ENCODE measurements at regions not wholly inside any gene's neighbourhood (a gene's known extent, or its start where the extent isn't known, plus 50 kb on each side); places are given as distances from the start of the nearest gene placed in this dataset.
"Not testable (repeated sequence)": the region's sequence is repeated elsewhere in the genome, so short reads cannot be mapped to it uniquely, and the experiment has no call there.

DNA sequence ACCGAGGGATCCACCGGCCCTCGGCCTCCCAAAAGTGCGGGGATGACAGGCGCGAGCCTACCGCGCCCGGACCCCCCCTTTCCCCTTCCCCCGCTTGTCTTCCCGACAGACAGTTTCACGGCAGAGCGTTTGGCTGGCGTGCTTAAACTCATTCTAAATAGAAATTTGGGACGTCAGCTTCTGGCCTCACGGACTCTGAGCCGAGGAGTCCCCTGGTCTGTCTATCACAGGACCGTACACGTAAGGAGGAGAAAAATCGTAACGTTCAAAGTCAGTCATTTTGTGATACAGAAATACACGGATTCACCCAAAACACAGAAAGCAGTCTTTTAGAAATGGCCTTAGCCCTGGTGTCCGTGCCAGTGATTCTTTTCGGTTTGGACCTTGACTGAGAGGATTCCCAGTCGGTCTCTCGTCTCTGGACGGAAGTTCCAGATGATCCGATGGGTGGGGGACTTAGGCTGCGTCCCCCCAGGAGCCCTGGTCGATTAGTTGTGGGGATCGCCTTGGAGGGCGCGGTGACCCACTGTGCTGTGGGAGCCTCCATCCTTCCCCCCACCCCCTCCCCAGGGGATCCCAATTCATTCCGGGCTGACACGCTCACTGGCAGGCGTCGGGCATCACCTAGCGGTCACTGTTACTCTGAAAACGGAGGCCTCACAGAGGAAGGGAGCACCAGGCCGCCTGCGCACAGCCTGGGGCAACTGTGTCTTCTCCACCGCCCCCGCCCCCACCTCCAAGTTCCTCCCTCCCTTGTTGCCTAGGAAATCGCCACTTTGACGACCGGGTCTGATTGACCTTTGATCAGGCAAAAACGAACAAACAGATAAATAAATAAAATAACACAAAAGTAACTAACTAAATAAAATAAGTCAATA lies 2093.4 kb upstream of the TPTE start:
- in situ Hi-C loops (cut with HindIII; ENCODE audit: low pct_ligation_motif_present, low sequenced_read_pairs); H3K27me3 ChIP-seq (replicated peaks); DNase-seq; H3K27ac ChIP-seq; H3K4me3 ChIP-seq (ENCODE audit: low read depth, low read length); H3K36me3 ChIP-seq (replicated peaks): not testable (repeated sequence)

DNA sequence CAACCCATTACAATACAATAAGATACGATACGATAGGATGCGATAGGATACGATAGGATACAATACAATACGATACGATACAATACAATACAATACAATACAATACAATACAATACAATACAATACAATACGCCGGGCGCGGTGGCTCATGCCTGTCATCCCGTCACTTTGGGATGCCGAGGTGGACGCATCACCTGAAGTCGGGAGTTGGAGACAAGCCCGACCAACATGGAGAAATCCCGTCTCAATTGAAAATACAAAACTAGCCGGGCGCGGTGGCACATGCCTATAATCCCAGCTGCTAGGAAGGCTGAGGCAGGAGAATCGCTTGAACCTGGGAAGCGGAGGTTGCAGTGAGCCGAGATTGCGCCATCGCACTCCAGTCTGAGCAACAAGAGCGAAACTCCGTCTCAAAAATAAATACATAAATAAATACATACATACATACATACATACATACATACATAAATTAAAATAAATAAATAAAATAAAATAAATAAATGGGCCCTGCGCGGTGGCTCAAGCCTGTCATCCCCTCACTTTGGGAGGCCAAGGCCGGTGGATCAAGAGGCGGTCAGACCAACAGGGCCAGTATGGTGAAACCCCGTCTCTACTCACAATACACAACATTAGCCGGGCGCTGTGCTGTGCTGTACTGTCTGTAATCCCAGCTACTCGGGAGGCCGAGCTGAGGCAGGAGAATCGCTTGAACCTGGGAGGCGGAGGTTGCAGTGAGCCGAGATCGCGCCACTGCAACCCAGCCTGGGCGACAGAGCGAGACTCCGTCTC lies 2092.5 kb upstream of the TPTE start:
- H3K27me3 ChIP-seq (replicated peaks); H3K36me3 ChIP-seq (replicated peaks); DNase-seq; H3K27ac ChIP-seq; H3K4me3 ChIP-seq (ENCODE audit: low read depth, low read length); in situ Hi-C loops (cut with HindIII; ENCODE audit: low pct_ligation_motif_present, low sequenced_read_pairs): not testable (repeated sequence)

DNA sequence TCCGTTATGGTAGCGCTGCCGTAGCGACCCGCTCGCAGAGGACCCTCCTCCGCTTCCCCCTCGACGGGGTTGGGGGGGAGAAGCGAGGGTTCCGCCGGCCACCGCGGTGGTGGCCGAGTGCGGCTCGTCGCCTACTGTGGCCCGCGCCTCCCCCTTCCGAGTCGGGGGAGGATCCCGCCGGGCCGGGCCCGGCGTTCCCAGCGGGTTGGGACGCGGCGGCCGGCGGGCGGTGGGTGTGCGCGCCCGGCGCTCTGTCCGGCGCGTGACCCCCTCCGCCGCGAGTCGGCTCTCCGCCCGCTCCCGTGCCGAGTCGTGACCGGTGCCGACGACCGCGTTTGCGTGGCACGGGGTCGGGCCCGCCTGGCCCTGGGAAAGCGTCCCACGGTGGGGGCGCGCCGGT lies 2086.7 kb upstream of the TPTE start:
- H3K4me3 ChIP-seq (ENCODE audit: low read depth, low read length); in situ Hi-C loops (cut with HindIII; ENCODE audit: low pct_ligation_motif_present, low sequenced_read_pairs); H3K27ac ChIP-seq; DNase-seq; H3K36me3 ChIP-seq (replicated peaks); H3K27me3 ChIP-seq (replicated peaks): not testable (repeated sequence)

DNA sequence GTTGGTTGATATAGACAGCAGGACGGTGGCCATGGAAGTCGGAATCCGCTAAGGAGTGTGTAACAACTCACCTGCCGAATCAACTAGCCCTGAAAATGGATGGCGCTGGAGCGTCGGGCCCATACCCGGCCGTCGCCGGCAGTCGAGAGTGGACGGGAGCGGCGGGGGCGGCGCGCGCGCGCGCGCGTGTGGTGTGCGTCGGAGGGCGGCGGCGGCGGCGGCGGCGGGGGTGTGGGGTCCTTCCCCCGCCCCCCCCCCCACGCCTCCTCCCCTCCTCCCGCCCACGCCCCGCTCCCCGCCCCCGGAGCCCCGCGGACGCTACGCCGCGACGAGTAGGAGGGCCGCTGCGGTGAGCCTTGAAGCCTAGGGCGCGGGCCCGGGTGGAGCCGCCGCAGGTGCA lies 2078.3 kb upstream of the TPTE start:
- DNase-seq; H3K27ac ChIP-seq; H3K4me3 ChIP-seq (ENCODE audit: low read depth, low read length); H3K27me3 ChIP-seq (replicated peaks); H3K36me3 ChIP-seq (replicated peaks); in situ Hi-C loops (cut with HindIII; ENCODE audit: low pct_ligation_motif_present, low sequenced_read_pairs): not testable (repeated sequence)

DNA sequence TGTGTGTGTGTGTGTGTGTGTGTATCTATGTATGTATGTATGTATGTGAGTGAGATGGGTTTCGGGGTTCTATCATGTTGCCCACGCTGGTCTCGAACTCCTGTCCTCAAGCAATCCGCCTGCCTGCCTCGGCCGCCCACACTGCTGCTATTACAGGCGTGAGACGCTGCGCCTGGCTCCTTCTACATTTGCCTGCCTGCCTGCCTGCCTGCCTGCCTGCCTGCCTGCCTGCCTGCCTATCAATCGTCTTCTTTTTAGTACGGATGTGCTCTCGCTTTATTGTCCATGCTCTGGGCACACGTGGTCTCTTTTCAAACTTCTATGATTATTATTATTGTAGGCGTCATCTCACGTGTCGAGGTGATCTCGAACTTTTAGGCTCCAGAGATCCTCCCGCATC lies 2071.6 kb upstream of the TPTE start:
- in situ Hi-C loops (cut with HindIII; ENCODE audit: low pct_ligation_motif_present, low sequenced_read_pairs); H3K36me3 ChIP-seq (replicated peaks); H3K4me3 ChIP-seq (ENCODE audit: low read depth, low read length); H3K27ac ChIP-seq; DNase-seq; H3K27me3 ChIP-seq (replicated peaks): not testable (repeated sequence)

DNA sequence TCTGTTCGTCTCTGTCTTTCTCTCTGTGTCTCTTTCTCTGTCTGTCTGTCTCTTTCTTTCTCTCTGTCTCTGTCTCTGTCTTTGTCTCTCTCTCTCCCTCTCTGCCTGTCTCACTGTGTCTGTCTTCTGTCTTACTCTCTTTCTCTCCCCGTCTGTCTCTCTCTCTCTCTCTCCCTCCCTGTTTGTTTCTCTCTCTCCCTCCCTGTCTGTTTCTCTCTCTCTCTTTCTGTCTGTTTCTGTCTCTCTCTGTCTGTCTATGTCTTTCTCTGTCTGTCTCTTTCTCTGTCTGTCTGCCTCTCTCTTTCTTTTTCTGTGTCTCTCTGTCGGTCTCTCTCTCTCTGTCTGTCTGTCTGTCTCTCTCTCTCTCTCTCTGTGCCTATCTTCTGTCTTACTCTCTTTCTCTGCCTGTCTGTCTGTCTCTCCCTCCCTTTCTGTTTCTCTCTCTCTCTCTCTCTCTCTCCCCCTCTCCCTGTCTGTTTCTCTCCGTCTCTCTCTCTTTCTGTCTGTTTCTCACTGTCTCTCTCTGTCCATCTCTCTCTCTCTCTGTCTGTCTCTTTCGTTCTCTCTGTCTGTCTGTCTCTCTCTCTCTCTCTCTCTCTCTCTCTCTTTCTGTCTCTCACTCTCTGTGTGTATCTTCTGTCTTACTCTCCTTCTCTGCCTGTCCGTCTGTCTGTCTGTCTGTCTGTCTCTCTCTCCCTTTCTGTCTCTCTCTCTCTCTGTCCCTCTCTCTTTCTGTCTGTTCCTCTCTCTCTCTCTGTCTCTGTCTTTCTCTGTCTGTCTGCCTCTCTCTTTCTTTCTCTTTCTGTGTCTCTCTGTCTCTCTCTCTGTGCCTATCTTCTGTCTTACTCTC lies 2065.9 kb upstream of the TPTE start:
- H3K36me3 ChIP-seq (replicated peaks); H3K27me3 ChIP-seq (replicated peaks); H3K4me3 ChIP-seq (ENCODE audit: low read depth, low read length); H3K27ac ChIP-seq; in situ Hi-C loops (cut with HindIII; ENCODE audit: low pct_ligation_motif_present, low sequenced_read_pairs); DNase-seq: not testable (repeated sequence)

DNA sequence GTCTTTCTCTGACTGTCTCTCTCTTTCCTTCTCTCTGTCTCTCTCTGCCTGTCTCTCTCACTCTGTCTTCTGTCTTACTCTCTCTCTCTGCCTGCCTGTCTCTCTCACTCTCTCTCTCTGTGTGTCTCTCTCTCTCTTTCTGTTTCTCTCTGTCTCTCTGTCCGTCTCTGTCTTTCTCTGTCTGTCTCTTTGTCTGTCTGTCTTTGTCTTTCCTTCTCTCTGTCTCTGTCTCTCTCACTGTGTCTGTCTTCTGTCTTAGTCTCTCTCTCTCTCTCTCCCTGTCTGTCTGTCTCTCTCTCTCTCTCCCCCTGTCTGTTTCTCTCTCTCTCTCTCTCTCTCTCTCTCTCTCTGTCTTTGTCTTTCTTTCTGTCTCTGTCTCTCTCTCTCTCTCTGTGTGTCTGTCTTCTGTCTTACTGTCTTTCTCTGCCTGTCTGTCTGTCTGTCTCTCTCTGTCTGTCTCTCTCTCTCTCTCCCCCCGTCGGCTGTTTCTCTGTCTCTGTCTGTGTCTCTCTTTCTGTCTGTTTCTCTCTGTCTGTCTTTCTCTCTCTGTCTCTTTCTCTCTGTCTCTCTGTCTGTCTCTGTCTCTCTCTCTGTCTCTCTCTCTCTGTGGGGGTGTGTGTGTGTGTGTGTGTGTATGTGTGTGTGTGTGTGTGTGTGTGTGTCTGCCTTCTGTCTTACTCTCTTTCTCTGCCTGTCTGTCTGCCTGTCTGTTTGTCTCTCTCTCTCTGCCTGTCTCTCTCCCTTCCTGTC lies 2056.8 kb upstream of the TPTE start:
- H3K27me3 ChIP-seq (replicated peaks); DNase-seq; H3K4me3 ChIP-seq (ENCODE audit: low read depth, low read length); in situ Hi-C loops (cut with HindIII; ENCODE audit: low pct_ligation_motif_present, low sequenced_read_pairs); H3K36me3 ChIP-seq (replicated peaks); H3K27ac ChIP-seq: not testable (repeated sequence)

DNA sequence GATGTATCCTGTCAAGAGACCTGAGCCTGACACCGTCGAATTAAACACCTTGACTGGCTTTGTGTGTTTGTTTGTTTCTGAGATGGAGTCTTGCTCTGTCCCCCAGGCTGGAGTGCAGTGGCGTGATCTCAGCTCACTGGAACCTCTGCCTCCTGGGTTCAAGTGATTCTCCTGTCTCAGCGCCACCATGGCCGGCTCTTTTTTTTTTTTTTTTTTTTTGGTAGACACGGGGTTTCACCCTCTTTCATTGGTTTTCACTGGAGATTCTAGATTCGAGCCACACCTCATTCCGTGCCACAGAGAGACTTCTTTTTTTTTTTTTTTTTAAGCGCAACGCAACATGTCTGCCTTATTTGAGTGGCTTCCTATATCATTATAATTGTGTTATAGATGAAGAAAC lies 2054.7 kb upstream of the TPTE start:
- H3K36me3 ChIP-seq (replicated peaks); H3K4me3 ChIP-seq (ENCODE audit: low read depth, low read length); DNase-seq; in situ Hi-C loops (cut with HindIII; ENCODE audit: low pct_ligation_motif_present, low sequenced_read_pairs); H3K27me3 ChIP-seq (replicated peaks); H3K27ac ChIP-seq: not testable (repeated sequence)
